Tibial artery (tissue), 4 donors: ENCODE measurements at regions not wholly inside any gene's neighbourhood (a gene's known extent, or its start where the extent isn't known, plus 50 kb on each side); places are given as distances from the start of the nearest gene placed in this dataset.
"Not testable (repeated sequence)": the region's sequence is repeated elsewhere in the genome, so short reads cannot be mapped to it uniquely, and the experiment has no call there.

Experiments
- DNase-seq, 2 donors: peaks; one replicate each; pipeline ENCODE4 v3.0.0-alpha.2; 2019
- H3K27ac ChIP-seq, 2 donors: fragments of 200-600 bp; sonication (generic) in 1 of 2; 1 replicate in 1 of 2; 2 replicates in 1 of 2; pipeline ENCODE4 v1.5.1; 2018 to 2019; ENCODE audit warnings: mild to moderate bottlenecking in 1 of 2
- H3K27me3 ChIP-seq, 2 donors: fragments of 200-600 bp; sonication (generic) in 1 of 2; one replicate each; pipeline versions ENCODE4 v1.5.1 to v1.6.0; 2016 to 2019
- H3K36me3 ChIP-seq, 3 donors: fragments of 200-600 bp; sonication (generic) in 2 of 3; one replicate each; pipeline ENCODE4 v1.5.1; 2016 to 2019; ENCODE audit warnings: mild to moderate bottlenecking in 2 of 3
- H3K4me1 ChIP-seq, 4 donors: fragments of 200-600 bp; sonication (generic) in 2 of 4; 1 replicate in 3 of 4; 2 replicates in 1 of 4; pipeline ENCODE4 v1.5.1; 2016 to 2019
- H3K4me3 ChIP-seq, 2 donors: fragments of 200-600 bp; sonication (generic) in 1 of 2; 1 replicate in 1 of 2; 2 replicates in 1 of 2; pipeline ENCODE4 v1.5.1; 2018 to 2019; ENCODE audit warnings: mild to moderate bottlenecking in 2 of 2
- H3K9me3 ChIP-seq, 3 donors: fragments of 200-600 bp; sonication (generic) in 1 of 3; one replicate each; pipeline ENCODE4 v1.5.1; 2016 to 2019
- intact Hi-C: fragments of 100-400 bp; cut with DNase I; formaldehyde crosslinking; loops from one replicate; pipeline ENCODE4 v1.15.0; 2023; ENCODE audit warnings: low total_unique reads
- TF ChIP-seq, protein P1 (sequence below), 2 experiments: fragments of 200-600 bp in 1 of 2; fragments of 450-650 bp in 1 of 2; IDR thresholded peaks; one replicate each; pipeline ENCODE4 v1.5.1; 2017 to 2019; ENCODE audit warnings: antibody characterized with exemption in 2 of 2, mild to moderate bottlenecking in 1 of 2, moderate library complexity in 1 of 2

DNA sequence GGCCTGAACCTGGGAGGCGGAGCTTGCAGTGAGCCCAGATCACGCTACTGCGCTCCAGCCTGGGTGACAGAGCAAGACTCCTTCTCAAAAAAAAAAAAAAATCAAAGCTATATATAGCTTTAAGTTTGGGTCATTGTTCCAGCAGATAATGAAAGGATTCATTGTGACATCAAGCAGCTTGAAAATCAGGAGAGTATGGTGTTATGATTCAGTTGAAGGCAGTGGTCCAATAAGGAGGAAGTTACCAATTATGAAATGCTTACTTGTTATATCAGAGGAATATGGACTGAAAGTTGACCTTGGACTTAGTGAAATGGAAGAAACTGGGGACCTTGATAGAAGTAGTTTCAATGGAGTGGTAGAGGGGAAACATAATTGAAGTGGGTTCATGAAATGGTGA lies 140.4 kb upstream of the MAD2L1 start:
- Histone ChIP-seq H3K27me3 (no peaks in the 10 kb centered on the region), H3K4me3 (no peak overlapping the region), H3K4me1 (no peaks in the 10 kb centered on the region), H3K36me3 (no peaks in the 10 kb centered on the region), H3K9me3 (no peaks in the 10 kb centered on the region), H3K27ac (no peak overlapping the region)
- no peak for DNase-seq
- TF ChIP-seq, protein P1, sequence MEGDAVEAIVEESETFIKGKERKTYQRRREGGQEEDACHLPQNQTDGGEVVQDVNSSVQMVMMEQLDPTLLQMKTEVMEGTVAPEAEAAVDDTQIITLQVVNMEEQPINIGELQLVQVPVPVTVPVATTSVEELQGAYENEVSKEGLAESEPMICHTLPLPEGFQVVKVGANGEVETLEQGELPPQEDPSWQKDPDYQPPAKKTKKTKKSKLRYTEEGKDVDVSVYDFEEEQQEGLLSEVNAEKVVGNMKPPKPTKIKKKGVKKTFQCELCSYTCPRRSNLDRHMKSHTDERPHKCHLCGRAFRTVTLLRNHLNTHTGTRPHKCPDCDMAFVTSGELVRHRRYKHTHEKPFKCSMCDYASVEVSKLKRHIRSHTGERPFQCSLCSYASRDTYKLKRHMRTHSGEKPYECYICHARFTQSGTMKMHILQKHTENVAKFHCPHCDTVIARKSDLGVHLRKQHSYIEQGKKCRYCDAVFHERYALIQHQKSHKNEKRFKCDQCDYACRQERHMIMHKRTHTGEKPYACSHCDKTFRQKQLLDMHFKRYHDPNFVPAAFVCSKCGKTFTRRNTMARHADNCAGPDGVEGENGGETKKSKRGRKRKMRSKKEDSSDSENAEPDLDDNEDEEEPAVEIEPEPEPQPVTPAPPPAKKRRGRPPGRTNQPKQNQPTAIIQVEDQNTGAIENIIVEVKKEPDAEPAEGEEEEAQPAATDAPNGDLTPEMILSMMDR (IDR thresholded peaks at IDR 0.05): no peak
- intact Hi-C loops: no loop called here

DNA sequence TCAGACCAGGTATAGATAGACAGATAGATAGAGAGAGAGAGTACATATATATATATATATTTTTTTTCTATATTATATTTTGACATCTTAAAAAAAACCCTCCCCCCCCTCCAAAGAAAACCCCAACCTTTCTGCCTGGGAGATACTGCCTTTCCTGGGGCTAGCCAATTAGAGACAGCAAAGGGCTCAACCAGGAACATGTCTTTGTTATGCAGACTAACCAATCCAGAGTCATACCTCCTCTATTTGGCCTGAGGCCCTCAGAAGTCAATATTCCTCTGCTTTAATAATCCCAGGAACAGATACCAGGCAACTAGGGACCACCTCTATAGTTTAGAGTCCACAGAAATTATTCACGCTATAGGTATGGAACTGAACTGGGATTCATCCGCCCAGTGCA lies 135.6 kb upstream of the MAD2L1 start:
- Histone ChIP-seq H3K27ac (no peak overlapping the region), H3K4me1 (no peaks in the 10 kb centered on the region), H3K36me3 (no peaks in the 10 kb centered on the region), H3K9me3 (no peaks in the 10 kb centered on the region), H3K4me3 (no peak overlapping the region), H3K27me3 (no peaks in the 10 kb centered on the region)
- intact Hi-C loops: no loop called here
- TF ChIP-seq, protein P1 (IDR thresholded peaks at IDR 0.05): no peak
- no peak for DNase-seq

DNA sequence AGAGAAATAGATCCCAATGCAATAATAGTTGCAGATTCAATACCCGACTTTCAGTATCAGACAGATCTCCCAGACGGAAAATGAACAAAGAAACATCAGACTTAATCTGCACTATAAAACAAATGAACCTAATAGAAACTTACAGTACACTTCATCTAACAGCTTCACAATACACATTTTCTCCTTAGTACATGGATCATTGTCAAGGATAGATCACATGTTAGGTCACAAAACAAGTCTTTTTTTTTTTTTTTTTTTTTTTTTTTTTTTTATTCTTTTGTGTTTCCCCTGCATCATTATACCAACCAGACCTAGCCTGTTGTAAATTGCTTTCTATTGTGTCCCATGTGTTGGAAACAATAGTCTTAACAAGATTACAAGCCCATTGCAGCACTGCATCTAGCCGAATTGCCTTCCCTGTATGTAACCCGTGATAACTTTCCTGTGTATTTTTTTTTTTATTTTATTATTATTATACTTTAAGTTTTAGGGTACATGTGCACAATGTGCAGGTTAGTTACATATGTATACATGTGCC lies 134.0 kb upstream of the MAD2L1 start:
- intact Hi-C loops, H3K4me3 ChIP-seq, H3K27ac ChIP-seq, H3K4me1 ChIP-seq, H3K27me3 ChIP-seq, DNase-seq, H3K9me3 ChIP-seq, H3K36me3 ChIP-seq: not testable (repeated sequence)

DNA sequence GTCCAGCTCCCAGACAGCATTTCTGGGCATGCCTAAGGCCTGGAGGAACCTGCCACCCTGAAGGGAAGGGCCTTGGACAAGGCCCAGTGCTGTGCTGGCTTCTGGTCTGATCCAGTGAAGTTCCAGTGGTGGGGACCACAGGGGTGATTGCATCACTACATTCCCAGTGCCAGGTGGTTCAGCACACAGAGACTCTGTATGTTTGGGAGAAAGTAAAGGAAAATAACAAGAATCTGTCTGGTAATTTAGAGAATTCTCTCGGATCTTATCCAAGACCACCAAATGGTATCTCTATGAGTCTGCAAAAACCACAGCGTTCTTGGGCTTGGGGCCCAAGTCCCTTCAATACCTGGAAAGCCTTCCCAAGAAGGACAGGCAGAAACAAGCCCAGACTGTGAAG lies 131.8 kb upstream of the MAD2L1 start:
- TF ChIP-seq, protein P1 (IDR thresholded peaks at IDR 0.05): no peak
- DNase-seq: no peak
- Histone ChIP-seq H3K9me3 (no peaks in the 10 kb centered on the region), H3K36me3 (no peaks in the 10 kb centered on the region), H3K4me3 (no peak overlapping the region), H3K4me1 (no peaks in the 10 kb centered on the region), H3K27ac (no peak overlapping the region), H3K27me3 (no peaks in the 10 kb centered on the region)
- intact Hi-C loops: no loop called here

DNA sequence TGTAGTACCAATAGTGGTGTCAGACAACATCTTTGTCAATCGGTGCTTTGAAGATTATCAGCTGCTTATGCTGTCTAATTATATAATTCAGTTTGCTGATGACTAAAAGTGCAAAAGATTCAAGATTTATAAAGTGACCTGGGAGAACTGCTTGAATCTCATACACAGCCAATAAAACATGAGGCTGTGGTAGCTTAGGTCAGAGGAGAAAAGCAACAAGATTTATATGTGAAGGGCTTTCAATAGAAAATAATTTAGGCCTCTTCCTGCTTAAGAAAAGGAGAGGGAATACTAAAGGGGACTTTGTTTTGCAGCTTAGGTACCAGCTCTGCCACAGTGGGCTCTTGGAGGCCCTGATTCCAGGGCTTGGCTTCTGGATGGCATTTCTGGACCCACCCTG lies 111.0 kb upstream of the MAD2L1 start:
- H3K4me3 ChIP-seq: no peak overlapping the region
- TF ChIP-seq, protein P1 (IDR thresholded peaks at IDR 0.05): no peak
- DNase-seq: no peak
- no peaks in the 10 kb centered on the region for H3K27me3 ChIP-seq
- intact Hi-C loops: no loop called here
- no peaks in the 10 kb centered on the region for H3K4me1 ChIP-seq
- no peak overlapping the region for H3K27ac ChIP-seq
- no peaks in the 10 kb centered on the region for H3K36me3 ChIP-seq
- peaks cover 0 to 4% (median 2%) of the 10 kb centered on the region in 3 donors for H3K9me3 ChIP-seq

DNA sequence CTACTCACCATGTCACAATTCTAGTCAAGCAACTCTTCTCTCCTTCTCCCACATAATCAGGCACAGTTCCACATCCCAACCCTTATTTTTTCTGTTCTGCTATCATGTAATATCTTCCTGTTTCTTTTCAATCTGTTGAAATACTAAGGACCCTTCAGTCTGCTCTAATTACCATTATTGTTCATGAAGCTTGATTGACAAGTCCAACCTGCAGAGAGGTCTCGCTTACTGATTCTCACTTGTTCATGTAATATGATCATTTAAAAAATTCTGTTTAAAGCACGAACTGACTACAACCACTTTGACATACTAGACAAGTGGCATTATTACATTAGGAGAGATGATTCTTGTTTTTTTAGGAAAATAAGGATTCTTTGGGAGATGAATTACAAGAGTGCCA lies 108.6 kb upstream of the MAD2L1 start:
- TF ChIP-seq, protein P1 (IDR thresholded peaks at IDR 0.05): no peak
- Histone ChIP-seq H3K27me3 (no peaks in the 10 kb centered on the region), H3K9me3 (peaks cover 0 to 4% (median 0%) of the 10 kb centered on the region in 3 donors), H3K4me3 (no peak overlapping the region), H3K27ac (no peak overlapping the region), H3K36me3 (no peaks in the 10 kb centered on the region), H3K4me1 (no peaks in the 10 kb centered on the region)
- intact Hi-C loops: no loop called here
- no peak for DNase-seq
